DND-41 (cell line): ENCODE measurements at regions not wholly inside any gene's neighbourhood (a gene's known extent, or its start where the extent isn't known, plus 50 kb on each side); places are given as distances from the start of the nearest gene placed in this dataset.
"Not testable (repeated sequence)": the region's sequence is repeated elsewhere in the genome, so short reads cannot be mapped to it uniquely, and the experiment has no call there.

Experiments used
- ATAC-seq: fragments of 200-7000 bp; cut with Tn5 transposase; 3 replicates; pipeline ENCODE4 v1.9.1; 2021; ENCODE audit warnings: low read depth; ENCODE audit not compliant: insufficient read depth
- DNase-seq: peaks from one replicate; pipeline ENCODE4 v3.0.0-alpha.2; 2020
- H2AFZ ChIP-seq: 2 replicates; pipeline ENCODE4 v1.6.0; 2012; ENCODE audit warnings: low read depth, low read length
- H3K27ac ChIP-seq: 2 replicates; pipeline ENCODE4 v1.5.1; 2012; ENCODE audit warnings: low read length, inconsistent platforms
- H3K27me3 ChIP-seq: fragments of 200-600 bp; sonication (generic); 2 replicates; pipeline ENCODE4 v1.6.0; 2012; ENCODE audit warnings: low read length, mild to moderate bottlenecking, inconsistent platforms; ENCODE audit not compliant: insufficient read depth, poor library complexity
- H3K36me3 ChIP-seq: 2 replicates; pipeline ENCODE4 v1.5.1; 2012; ENCODE audit warnings: low read length, inconsistent platforms; ENCODE audit not compliant: insufficient read depth
- H3K4me1 ChIP-seq: 2 replicates; pipeline ENCODE4 v1.5.1; 2012; ENCODE audit warnings: mild to moderate bottlenecking, low read length; ENCODE audit not compliant: insufficient read depth
- H3K4me2 ChIP-seq: 2 replicates; pipeline ENCODE4 v1.6.0; 2012; ENCODE audit warnings: mild to moderate bottlenecking, moderate library complexity, low read length, inconsistent platforms; ENCODE audit not compliant: insufficient read depth
- H3K4me3 ChIP-seq, 2 experiments: fragments of 200-600 bp in 1 of 2; shearing (Covaris generic) in 1 of 2; 2 replicates each; pipeline ENCODE4 v1.5.1; 2012 to 2016; ENCODE audit warnings: inconsistent platforms in 2 of 2, low read length in 2 of 2, mild to moderate bottlenecking in 2 of 2, low read depth in 1 of 2, moderate library complexity in 1 of 2
- H3K79me2 ChIP-seq: 2 replicates; pipeline ENCODE4 v1.6.0; 2012; ENCODE audit warnings: low read length, inconsistent platforms; ENCODE audit not compliant: insufficient read depth
- H3K9ac ChIP-seq: 2 replicates; pipeline ENCODE4 v1.6.0; 2012; ENCODE audit warnings: low read depth, mild to moderate bottlenecking, inconsistent platforms, low read length, moderate library complexity
- H3K9me3 ChIP-seq: 2 replicates; pipeline ENCODE4 v1.5.1; 2012; ENCODE audit warnings: low read length, moderate library complexity, mild to moderate bottlenecking, inconsistent platforms; ENCODE audit not compliant: insufficient read depth, severe bottlenecking
- H4K20me1 ChIP-seq: 2 replicates; pipeline ENCODE4 v1.6.0; 2012; ENCODE audit warnings: low read length; ENCODE audit not compliant: insufficient read depth
- EZH2 ChIP-seq: IDR thresholded peaks from 3 replicates; pipeline ENCODE4 v1.6.1; 2012; ENCODE audit warnings: borderline replicate concordance, low read depth, mild to moderate bottlenecking, moderate library complexity, low read length, inconsistent platforms; ENCODE audit not compliant: severe bottlenecking
- TF ChIP-seq, protein P1 (sequence below): IDR thresholded peaks from 2 replicates; pipeline ENCODE4 v1.5.1; 2012; ENCODE audit warnings: borderline replicate concordance, low read length, moderate library complexity, mild to moderate bottlenecking; ENCODE audit not compliant: poor library complexity, severe bottlenecking; ENCODE audit errors: extremely low read depth

DNA sequence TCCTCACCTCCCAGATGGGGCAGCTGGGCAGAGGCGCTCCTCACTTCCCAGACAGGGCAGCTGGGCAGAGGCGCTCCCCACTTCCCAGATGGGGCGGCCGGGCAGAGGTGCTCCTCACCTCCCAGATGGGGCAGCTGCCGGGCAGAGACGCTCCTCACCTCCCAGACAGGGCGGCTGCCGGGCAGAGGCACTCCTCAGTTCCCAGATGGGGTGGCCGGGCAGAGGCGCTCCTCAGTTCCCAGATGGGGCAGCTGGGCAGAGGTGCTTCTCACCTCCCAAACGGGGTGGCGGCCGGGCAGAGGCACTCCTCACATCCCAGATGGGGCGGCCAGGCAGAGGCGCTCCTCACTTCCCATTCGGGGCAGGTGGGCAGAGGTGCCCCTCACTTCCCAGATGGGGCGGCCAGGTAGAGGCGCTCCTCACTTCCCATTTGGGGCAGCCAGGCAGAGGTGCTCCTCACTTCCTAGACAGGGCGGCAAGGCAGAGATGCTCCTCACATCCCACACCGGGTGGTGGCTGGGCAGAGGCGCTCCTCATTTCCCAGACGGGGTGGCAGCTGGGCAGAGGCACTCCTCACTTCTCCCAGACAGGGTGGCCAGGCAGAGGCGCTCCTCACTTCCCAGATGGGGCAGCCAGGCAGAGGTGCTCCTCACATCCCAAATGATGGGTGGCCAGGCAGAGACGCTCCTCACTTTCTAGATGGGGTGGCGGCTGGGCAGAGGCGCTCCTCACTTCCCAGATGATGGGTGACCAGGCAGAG lies 668.1 kb downstream of the NUP35 start:
- not testable (repeated sequence) for H3K9me3 ChIP-seq, H3K4me3 ChIP-seq

DNA sequence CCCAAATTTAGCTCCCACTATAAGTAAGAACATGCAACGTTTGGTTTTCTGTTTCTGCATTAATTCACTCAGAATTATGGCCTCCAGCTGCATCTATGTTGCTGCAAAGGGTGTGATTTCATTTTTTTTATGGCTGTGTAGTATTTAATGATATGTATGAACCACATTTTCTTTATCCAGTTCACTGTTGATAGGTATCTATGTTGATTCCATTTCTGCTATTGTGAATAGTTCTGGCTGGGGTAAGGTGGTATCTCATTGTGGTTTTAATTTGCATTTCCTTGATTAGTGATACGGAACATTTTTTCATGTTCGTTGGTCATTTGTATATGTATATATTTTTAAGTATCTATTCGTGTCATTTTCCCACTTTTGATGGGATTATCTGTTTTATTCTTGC lies 674.3 kb downstream of the NUP35 start:
- no peaks in the 10 kb centered on the region for H4K20me1 ChIP-seq
- no peak overlapping the region for H3K9ac ChIP-seq
- H3K4me3 ChIP-seq: no peak overlapping the region
- no peak overlapping the region for H3K27ac ChIP-seq
- no peak overlapping the region for H3K4me2 ChIP-seq
- no peak overlapping the region for H2AFZ ChIP-seq
- no peaks in the 10 kb centered on the region for H3K4me1 ChIP-seq
- ATAC-seq (no peak), DNase-seq (no peak)
- H3K27me3 ChIP-seq: no peaks in the 10 kb centered on the region
- H3K79me2 ChIP-seq: no peaks in the 10 kb centered on the region
- H3K9me3 ChIP-seq: no peaks in the 10 kb centered on the region
- H3K36me3 ChIP-seq: no peaks in the 10 kb centered on the region
- TF ChIP-seq EZH2: no peak
- TF ChIP-seq, protein P1, sequence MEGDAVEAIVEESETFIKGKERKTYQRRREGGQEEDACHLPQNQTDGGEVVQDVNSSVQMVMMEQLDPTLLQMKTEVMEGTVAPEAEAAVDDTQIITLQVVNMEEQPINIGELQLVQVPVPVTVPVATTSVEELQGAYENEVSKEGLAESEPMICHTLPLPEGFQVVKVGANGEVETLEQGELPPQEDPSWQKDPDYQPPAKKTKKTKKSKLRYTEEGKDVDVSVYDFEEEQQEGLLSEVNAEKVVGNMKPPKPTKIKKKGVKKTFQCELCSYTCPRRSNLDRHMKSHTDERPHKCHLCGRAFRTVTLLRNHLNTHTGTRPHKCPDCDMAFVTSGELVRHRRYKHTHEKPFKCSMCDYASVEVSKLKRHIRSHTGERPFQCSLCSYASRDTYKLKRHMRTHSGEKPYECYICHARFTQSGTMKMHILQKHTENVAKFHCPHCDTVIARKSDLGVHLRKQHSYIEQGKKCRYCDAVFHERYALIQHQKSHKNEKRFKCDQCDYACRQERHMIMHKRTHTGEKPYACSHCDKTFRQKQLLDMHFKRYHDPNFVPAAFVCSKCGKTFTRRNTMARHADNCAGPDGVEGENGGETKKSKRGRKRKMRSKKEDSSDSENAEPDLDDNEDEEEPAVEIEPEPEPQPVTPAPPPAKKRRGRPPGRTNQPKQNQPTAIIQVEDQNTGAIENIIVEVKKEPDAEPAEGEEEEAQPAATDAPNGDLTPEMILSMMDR: no peak

More for the DNA sequence above, 668.1 kb downstream of the NUP35 start:
- not testable (repeated sequence) for H3K9ac ChIP-seq, H4K20me1 ChIP-seq, ATAC-seq, H3K4me2 ChIP-seq, H3K4me1 ChIP-seq, H3K27ac ChIP-seq, H2AFZ ChIP-seq, H3K27me3 ChIP-seq, DNase-seq, H3K36me3 ChIP-seq, H3K79me2 ChIP-seq

DNA sequence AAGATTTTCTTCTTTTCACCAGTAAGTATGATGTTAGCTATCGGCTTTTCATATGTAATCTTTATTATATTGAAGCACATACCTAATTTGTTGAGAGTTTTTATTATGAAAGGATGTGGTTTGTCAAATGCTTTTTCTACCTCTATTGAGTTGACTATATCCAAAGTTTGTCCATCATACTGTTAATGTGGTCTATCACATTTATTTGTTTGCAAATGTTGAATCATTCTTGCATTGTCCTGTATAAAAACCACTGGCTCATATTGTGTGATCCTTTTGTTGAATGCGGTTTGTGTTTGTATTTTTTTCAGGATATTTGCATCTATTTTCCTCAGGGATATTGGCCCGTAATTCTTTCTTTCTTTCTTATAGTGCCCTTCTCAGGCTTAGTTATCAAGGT lies 675.5 kb downstream of the NUP35 start:
- no peak for TF ChIP-seq EZH2
- TF ChIP-seq, protein P1: no peak
- Histone ChIP-seq H3K27ac (no peak overlapping the region), H3K4me2 (no peak overlapping the region), H3K9ac (no peak overlapping the region), H3K9me3 (no peaks in the 10 kb centered on the region), H3K27me3 (no peaks in the 10 kb centered on the region), H4K20me1 (no peaks in the 10 kb centered on the region), H3K4me1 (no peaks in the 10 kb centered on the region), H3K79me2 (no peaks in the 10 kb centered on the region), H3K36me3 (no peaks in the 10 kb centered on the region), H2AFZ (no peak overlapping the region), H3K4me3 (no peak overlapping the region)
- DNase-seq: no peak
- ATAC-seq: no peak

DNA sequence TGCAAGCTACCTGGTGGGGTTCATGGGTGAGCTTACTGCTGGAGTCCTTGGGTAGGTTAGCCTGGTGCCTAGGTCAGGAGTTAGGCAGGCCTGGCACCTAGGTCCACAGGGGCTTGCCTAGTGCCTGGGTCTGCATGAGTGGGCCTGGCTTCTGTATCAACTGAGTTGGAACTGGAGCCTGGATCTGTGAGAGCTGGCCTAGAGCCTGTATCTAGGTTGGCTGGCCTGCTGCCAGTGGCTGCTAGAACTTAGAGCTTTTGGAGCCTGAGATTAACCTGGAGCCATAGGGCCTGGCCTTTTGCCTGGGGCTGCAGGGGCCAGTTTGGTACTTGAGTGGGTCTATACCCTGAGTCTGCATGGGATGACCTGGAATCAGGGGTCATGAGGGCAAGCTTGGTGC lies 679.4 kb downstream of the NUP35 start:
- H2AFZ ChIP-seq: no peak overlapping the region
- no peaks in the 10 kb centered on the region for H3K4me1 ChIP-seq
- no peaks in the 10 kb centered on the region for H3K27me3 ChIP-seq
- ATAC-seq (no peak), DNase-seq (no peak)
- no peak for TF ChIP-seq EZH2
- TF ChIP-seq, protein P1: no peak
- H3K9me3 ChIP-seq: no peaks in the 10 kb centered on the region
- no peaks in the 10 kb centered on the region for H4K20me1 ChIP-seq
- H3K4me3 ChIP-seq: no peak overlapping the region
- no peaks in the 10 kb centered on the region for H3K36me3 ChIP-seq
- H3K27ac ChIP-seq: no peak overlapping the region
- no peak overlapping the region for H3K9ac ChIP-seq
- no peaks in the 10 kb centered on the region for H3K79me2 ChIP-seq
- H3K4me2 ChIP-seq: no peak overlapping the region
